HG03378 (cell line): ENCODE measurements at regions not wholly inside any gene's neighbourhood (a gene's known extent, or its start where the extent isn't known, plus 50 kb on each side); places are given as distances from the start of the nearest gene placed in this dataset.

Experiments used
- ATAC-seq: cut with Tn5 transposase; IDR thresholded peaks from one replicate; pipeline ENCODE4 v1.9.1; 2021; ENCODE audit warnings: mild to moderate bottlenecking, moderate library complexity; ENCODE audit not compliant: unreplicated experiment

DNA sequence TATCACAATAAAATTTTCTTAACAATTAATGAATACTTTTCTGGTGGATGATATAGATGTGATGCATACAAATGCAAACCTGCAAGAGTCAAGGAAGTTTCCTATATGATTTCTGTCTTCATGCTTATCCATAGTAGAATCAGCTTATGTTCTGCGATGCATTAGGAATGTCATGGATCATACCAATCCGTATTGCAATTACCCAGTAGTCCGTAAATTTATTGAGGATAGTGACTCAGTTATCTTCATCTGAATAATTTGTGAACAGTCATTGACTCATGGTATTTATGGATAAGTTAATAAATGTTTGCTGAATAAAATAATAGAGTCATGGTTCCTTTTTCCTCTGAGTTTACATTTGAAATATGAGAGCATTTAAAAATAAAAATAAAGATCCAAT lies 483.4 kb downstream of the LRFN5 start:
- no peak for ATAC-seq

- ATAC-seq, result no peak
Observed at GRCh38 chr14:42079911-42080310, 473.2 kb downstream of the LRFN5 start.

- no peak for ATAC-seq
Observed at GRCh38 chr14:42078345-42078744, 471.7 kb downstream of the LRFN5 start.

DNA sequence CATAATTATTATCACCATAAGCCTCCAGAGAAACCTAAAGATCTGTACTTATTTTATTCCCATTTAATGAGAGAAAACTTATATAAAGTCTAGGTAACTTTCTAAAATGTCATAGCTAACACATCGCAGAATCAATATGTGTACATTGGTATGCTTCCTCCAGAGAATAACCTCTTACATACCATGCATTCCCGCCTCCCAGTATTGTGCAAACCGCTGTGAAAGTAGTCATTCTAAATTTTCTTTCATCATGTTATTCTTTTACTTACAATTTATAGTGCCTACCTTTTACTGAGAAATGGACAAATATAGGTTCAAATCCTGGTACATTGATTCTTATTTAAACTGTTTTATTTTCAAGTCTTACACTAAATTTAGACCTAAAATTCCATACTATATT lies 463.4 kb downstream of the LRFN5 start:
- no peak for ATAC-seq

DNA sequence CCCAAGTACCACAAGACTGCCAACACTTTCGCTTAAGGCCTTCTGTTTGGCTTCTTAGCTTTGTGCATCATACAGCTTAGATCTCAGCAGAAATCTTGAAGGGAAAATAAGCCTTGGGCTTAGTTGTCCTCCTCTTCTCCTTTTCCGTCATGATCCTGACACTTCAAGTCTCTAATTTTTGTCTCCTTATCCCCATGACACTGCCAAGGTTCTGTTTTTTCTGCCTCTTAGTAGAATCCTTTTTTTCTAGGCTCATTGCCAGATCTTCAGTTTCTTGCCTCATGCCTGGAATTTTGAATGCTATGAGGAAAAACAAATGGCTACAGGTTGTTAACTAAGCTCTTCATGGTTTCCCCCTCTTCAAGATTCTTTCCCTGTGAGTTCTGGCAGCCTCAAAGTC lies 450.4 kb downstream of the LRFN5 start:
- ATAC-seq, result no peak

GRCh38 chr14:42047421-42048055 lies 440.9 kb downstream of the LRFN5 start:
- ATAC-seq, result no peak

- no peak for ATAC-seq
Observed at GRCh38 chr14:42045383-42045782, 438.7 kb downstream of the LRFN5 start.

GRCh38 chr14:42028607-42029006 lies 421.9 kb downstream of the LRFN5 start:
- no peak for ATAC-seq

DNA sequence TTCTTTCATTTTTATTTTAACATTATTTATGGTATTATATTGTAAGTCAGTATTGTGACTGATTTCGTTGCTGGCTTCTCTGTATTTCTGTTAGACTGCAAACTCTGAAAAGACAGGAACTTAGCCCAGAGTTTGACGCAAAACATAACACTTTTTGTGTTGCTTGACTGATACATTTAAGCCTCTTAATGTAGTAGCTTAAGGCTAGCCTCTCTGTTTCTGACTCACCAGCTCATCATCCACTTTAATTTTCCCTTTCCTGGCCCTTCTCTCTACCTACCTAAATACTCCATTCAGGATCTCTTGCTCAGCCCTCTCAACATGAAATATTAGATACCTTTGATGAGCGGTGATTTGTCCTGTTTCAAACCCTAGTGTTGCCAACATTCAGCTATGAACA lies 420.6 kb downstream of the LRFN5 start:
- ATAC-seq, result no peak

DNA sequence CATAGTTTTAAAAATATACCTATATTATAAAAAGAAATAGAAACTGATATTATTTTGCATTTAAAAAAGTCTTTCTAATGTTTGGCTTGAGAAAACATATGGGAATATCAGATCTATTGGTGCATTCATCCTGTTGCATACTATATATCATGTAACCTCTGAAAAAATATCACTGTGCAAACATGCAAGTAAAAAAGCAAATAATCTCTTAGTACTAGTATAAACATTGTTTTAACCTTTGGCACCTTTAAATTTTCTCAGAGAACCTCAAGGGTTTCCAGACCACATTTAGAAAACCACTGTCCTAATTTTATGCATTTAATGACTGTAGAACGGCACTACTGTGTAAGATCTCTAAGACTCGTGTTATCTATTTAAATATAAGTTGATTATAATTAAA lies 416.8 kb downstream of the LRFN5 start:
- ATAC-seq, result no peak

- ATAC-seq, result no peak
Observed at GRCh38 chr14:42014301-42014700, 407.6 kb downstream of the LRFN5 start.

- ATAC-seq, result no peak
Observed at GRCh38 chr14:42013559-42013958, 406.9 kb downstream of the LRFN5 start.

GRCh38 chr14:42013153-42013552 lies 406.5 kb downstream of the LRFN5 start:
- no peak for ATAC-seq

DNA sequence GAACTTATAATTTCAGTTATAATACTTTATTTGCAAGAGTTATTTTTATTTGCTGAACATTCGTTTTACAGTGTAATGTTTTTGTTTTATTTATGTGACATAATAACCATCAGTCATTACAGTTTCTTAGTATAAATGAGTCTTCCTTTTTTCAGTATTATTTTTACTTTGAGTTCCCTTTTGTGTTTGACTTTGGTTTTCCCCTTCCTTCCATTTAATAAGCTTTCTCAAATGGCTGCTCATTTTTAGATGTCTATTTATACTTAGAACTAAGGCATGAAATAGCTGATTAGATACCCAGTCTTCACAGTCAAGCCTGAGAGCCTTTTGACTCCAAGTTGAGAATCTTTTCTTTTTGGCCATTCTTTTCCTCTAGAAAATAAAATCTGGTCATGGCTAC lies 404.5 kb downstream of the LRFN5 start:
- peak; percentile 44 for ATAC-seq

GRCh38 chr14:42004321-42004720 lies 397.6 kb downstream of the LRFN5 start:
- ATAC-seq, result no peak

- ATAC-seq, result no peak
Observed at GRCh38 chr14:42002141-42002540, 395.5 kb downstream of the LRFN5 start.

GRCh38 chr14:42001431-42001830 lies 394.8 kb downstream of the LRFN5 start:
- ATAC-seq, result no peak

- no peak for ATAC-seq
Observed at GRCh38 chr14:42000450-42000849, 393.8 kb downstream of the LRFN5 start.

DNA sequence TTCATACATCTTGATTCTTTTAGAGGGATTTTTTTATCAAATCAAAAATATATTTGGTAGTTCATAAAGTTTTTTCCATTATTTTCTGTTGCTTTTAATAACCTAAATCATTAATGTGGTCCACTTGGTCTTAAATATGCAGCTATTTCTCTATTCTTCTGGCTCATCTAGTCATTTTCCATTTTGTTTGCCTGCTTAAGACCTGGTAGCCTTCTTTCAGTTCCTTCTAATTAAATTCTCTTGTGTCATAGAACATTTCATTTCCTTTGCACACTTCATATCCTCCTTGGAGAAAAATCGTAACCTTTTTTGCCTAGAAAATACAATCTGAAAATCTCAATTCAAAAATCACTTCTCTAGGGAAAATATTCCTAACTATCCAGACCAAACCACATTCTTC lies 387.0 kb downstream of the LRFN5 start:
- no peak for ATAC-seq

- ATAC-seq, result peak; percentile 42
Observed at GRCh38 chr14:41986700-41987099, 380.0 kb downstream of the LRFN5 start.

- ATAC-seq, result no peak
Observed at GRCh38 chr14:41986083-41986645, 379.5 kb downstream of the LRFN5 start.

GRCh38 chr14:41973178-41973577 lies 366.5 kb downstream of the LRFN5 start:
- no peak for ATAC-seq

- ATAC-seq, result no peak
Observed at GRCh38 chr14:41972531-41972930, 365.9 kb downstream of the LRFN5 start.
